ENCODE measurements at regions not wholly inside any gene's neighbourhood (a gene's known extent, or its start where the extent isn't known, plus 50 kb on each side); places are given as distances from the start of the nearest gene placed in this dataset.

DNA sequence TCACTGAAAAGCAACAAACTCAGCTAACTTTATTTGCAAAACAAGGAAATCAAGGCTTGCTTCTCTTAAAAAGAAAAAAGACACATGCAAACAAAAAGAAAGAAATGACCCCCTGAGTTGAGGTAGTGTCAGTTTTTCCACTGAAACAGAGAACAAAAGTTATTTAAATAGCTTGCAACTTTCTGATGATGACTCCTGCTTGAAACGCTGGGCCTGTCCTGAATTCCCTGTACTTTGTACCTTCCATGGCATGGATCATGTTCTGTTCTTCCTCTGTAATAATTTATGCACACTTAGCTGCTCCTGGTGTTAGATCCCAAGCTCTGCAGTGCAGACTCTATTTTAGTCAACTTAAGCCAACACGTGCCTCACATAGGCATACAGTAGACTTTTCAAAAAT lies 84.0 kb downstream of the SKA1 start:
- Histone ChIP-seq H3K36me3 (ENCODE audit: control insufficient read depth in 1 of 2, insufficient read depth in 2 of 2, low read length in 2 of 2) (no peaks in the 10 kb centered on the region), H3K4me3 (replicated peaks in 1 of 2; ENCODE audit: low read depth in 1 of 2, low read length in 2 of 2) (no peak overlapping the region), H3K79me2 (ENCODE audit: insufficient read depth, low read length) (no peaks in the 10 kb centered on the region), H2AFZ (ENCODE audit: low read depth, low read length, poor library complexity, severe bottlenecking) (no peak overlapping the region), H3K9me3 (ENCODE audit: control insufficient read depth in 1 of 2, insufficient read depth in 1 of 2, low read depth in 1 of 2, low read length in 2 of 2) (no peaks in the 10 kb centered on the region), H3K9ac (ENCODE audit: low read length) (no peak overlapping the region), H3K9me2 (ENCODE audit: insufficient read depth) (no peaks in the 10 kb centered on the region), H3K4me1 (ENCODE audit: control insufficient read depth in 1 of 2, insufficient read depth in 2 of 2, low read length in 2 of 2) (no peaks in the 10 kb centered on the region), H3K4me2 (ENCODE audit: low read length) (no peak overlapping the region), H3K27me3 (ENCODE audit: insufficient read depth, low read length) (no peaks in the 10 kb centered on the region), H4K20me1 (ENCODE audit: insufficient read depth) (no peaks in the 10 kb centered on the region), H3K27ac (ENCODE audit: low read depth, low read length) (no peak overlapping the region)
- TF ChIP-seq, protein P1, sequence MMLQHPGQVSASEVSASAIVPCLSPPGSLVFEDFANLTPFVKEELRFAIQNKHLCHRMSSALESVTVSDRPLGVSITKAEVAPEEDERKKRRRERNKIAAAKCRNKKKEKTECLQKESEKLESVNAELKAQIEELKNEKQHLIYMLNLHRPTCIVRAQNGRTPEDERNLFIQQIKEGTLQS (IDR thresholded peaks at IDR 0.05): no peak
- TF ChIP-seq RAD21 (IDR thresholded peaks at IDR 0.05; ENCODE audit: low read depth) (no peak), POLR2AphosphoS5 (IDR thresholded peaks at IDR 0.05; ENCODE audit: low read depth, low read length) (no peak), EZH2phosphoT487 (IDR thresholded peaks at IDR 0.05; ENCODE audit: borderline replicate concordance) (no peak)
- TF ChIP-seq, protein P2, sequence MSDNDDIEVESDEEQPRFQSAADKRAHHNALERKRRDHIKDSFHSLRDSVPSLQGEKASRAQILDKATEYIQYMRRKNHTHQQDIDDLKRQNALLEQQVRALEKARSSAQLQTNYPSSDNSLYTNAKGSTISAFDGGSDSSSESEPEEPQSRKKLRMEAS (IDR thresholded peaks at IDR 0.05): no peak
- DNase-seq (ENCODE audit: low read depth, low spot score): no peak
- CTCF ChIA-PET: no interaction called here
- POLR2A ChIA-PET: no interaction called here
- no peak for ATAC-seq
- RAD21 ChIA-PET (ENCODE audit: low non-redundant PET in 1 of 2, low total read pairs in 2 of 2, uncharacterized antibody in 2 of 2, unreplicated experiment in 2 of 2): no interaction called here
- intact Hi-C loops (cut with micrococcal nuclease): no loop called here
- BruUV-seq (replicated peaks): no TSS peak

DNA sequence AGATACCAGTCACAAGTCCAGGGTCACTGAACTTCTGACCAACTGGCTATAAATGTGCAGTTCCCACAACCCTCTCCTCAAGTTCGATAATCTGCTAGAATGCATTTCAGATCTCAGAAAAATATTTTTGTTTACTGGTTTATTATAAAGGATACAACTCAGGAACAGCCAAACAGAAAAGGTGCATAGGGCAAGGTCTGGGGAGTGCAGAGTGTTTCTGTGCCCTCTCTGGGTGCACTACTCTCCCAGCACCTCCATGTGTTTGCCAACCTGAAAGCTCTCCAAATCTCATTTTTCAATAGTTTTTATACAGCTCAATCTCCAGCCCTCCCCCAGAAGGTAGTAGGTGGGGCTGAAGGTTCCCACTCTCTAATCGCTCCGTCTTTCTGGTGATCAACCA lies 85.2 kb downstream of the SKA1 start:
- Histone ChIP-seq H3K9ac (ENCODE audit: low read length) (no peak overlapping the region), H3K4me3 (replicated peaks in 1 of 2; ENCODE audit: low read depth in 1 of 2, low read length in 2 of 2) (no peak overlapping the region), H3K9me2 (ENCODE audit: insufficient read depth) (no peaks in the 10 kb centered on the region), H2AFZ (ENCODE audit: low read depth, low read length, poor library complexity, severe bottlenecking) (no peak overlapping the region), H3K9me3 (ENCODE audit: control insufficient read depth in 1 of 2, insufficient read depth in 1 of 2, low read depth in 1 of 2, low read length in 2 of 2) (no peaks in the 10 kb centered on the region), H3K4me2 (ENCODE audit: low read length) (no peak overlapping the region), H3K27me3 (ENCODE audit: insufficient read depth, low read length) (no peaks in the 10 kb centered on the region), H4K20me1 (ENCODE audit: insufficient read depth) (no peaks in the 10 kb centered on the region), H3K4me1 (ENCODE audit: control insufficient read depth in 1 of 2, insufficient read depth in 2 of 2, low read length in 2 of 2) (no peaks in the 10 kb centered on the region), H3K27ac (ENCODE audit: low read depth, low read length) (no peak overlapping the region), H3K79me2 (ENCODE audit: insufficient read depth, low read length) (no peaks in the 10 kb centered on the region), H3K36me3 (ENCODE audit: control insufficient read depth in 1 of 2, insufficient read depth in 2 of 2, low read length in 2 of 2) (no peaks in the 10 kb centered on the region)
- DNase-seq (ENCODE audit: low read depth, low spot score): no peak
- intact Hi-C loops (cut with micrococcal nuclease): no loop called here
- no TSS peak for BruUV-seq (replicated peaks)
- POLR2A ChIA-PET: no interaction called here
- CTCF ChIA-PET: no interaction called here
- no peak for ATAC-seq
- RAD21 ChIA-PET (ENCODE audit: low non-redundant PET in 1 of 2, low total read pairs in 2 of 2, uncharacterized antibody in 2 of 2, unreplicated experiment in 2 of 2): no interaction called here
- TF ChIP-seq ZFX (IDR thresholded peaks at IDR 0.05) (no peak), EZH2phosphoT487 (IDR thresholded peaks at IDR 0.05; ENCODE audit: borderline replicate concordance) (no peak), CEBPB (IDR thresholded peaks at IDR 0.05; ENCODE audit: low read depth) (no peak), YY1 (IDR thresholded peaks at IDR 0.05; ENCODE audit: extremely low read depth, insufficient replicate concordance, low read depth, low read length) (no peak), SIN3A (IDR thresholded peaks at IDR 0.05; ENCODE audit: low read depth) (no peak), ELF1 (IDR thresholded peaks at IDR 0.05; ENCODE audit: borderline replicate concordance, low read depth) (no peak), SP1 (IDR thresholded peaks at IDR 0.05; ENCODE audit: low read depth) (no peak), RAD21 (IDR thresholded peaks at IDR 0.05; ENCODE audit: low read depth) (no peak)
- TF ChIP-seq, protein P3, sequence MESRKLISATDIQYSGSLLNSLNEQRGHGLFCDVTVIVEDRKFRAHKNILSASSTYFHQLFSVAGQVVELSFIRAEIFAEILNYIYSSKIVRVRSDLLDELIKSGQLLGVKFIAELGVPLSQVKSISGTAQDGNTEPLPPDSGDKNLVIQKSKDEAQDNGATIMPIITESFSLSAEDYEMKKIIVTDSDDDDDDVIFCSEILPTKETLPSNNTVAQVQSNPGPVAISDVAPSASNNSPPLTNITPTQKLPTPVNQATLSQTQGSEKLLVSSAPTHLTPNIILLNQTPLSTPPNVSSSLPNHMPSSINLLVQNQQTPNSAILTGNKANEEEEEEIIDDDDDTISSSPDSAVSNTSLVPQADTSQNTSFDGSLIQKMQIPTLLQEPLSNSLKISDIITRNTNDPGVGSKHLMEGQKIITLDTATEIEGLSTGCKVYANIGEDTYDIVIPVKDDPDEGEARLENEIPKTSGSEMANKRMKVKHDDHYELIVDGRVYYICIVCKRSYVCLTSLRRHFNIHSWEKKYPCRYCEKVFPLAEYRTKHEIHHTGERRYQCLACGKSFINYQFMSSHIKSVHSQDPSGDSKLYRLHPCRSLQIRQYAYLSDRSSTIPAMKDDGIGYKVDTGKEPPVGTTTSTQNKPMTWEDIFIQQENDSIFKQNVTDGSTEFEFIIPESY (IDR thresholded peaks at IDR 0.05; ENCODE audit: extremely low read depth, insufficient replicate concordance, low read length): no peak
- TF ChIP-seq, protein P2 (IDR thresholded peaks at IDR 0.05): no peak
- TF ChIP-seq, protein P4, sequence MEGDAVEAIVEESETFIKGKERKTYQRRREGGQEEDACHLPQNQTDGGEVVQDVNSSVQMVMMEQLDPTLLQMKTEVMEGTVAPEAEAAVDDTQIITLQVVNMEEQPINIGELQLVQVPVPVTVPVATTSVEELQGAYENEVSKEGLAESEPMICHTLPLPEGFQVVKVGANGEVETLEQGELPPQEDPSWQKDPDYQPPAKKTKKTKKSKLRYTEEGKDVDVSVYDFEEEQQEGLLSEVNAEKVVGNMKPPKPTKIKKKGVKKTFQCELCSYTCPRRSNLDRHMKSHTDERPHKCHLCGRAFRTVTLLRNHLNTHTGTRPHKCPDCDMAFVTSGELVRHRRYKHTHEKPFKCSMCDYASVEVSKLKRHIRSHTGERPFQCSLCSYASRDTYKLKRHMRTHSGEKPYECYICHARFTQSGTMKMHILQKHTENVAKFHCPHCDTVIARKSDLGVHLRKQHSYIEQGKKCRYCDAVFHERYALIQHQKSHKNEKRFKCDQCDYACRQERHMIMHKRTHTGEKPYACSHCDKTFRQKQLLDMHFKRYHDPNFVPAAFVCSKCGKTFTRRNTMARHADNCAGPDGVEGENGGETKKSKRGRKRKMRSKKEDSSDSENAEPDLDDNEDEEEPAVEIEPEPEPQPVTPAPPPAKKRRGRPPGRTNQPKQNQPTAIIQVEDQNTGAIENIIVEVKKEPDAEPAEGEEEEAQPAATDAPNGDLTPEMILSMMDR (IDR thresholded peaks at IDR 0.05 in 2 of 3, conservative IDR thresholded peaks at IDR 0.05 in 1 of 3; ENCODE audit: borderline replicate concordance in 1 of 3, insufficient read depth in 1 of 3, low read depth in 2 of 3, low read length in 2 of 3): no peak
